ENCODE measurements at regions not wholly inside any gene's neighbourhood (a gene's known extent, or its start where the extent isn't known, plus 50 kb on each side); places are given as distances from the start of the nearest gene placed in this dataset.

DNA sequence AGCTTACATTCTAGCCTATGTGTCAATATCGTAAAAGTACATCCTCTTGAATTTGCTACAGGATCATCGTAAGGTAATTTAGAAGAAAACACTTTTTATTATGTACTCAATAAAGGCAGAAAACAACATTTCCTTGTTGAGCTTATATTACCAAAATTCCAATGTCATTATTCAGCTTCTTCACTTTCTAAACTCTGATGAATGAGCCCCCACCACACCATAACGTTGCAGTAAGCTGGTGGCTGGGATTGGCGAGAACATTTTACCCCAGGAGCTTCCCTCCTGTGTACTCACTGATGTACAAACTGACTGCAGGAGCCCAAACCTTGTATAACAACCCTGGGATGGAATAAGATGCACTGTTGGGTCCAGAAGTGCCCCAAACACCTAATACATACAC is 238.1 kb upstream of the MARCKS start:
- dilution Hi-C loops (cut with MboI; ENCODE audit: extremely low pct_ligation_motif_present, low sequenced_read_pairs) = no loop called here
- TF ChIP-seq JUN (IDR thresholded peaks at IDR 0.05; ENCODE audit: borderline replicate concordance, insufficient read depth, insufficient read length, low read depth) (no peak), EZH2 (IDR thresholded peaks at IDR 0.05; ENCODE audit: borderline replicate concordance, low read depth, low read length, severe bottlenecking) (no peak), POLR2A (IDR thresholded peaks at IDR 0.05; ENCODE audit: low read depth, low read length) (no peak), GATA2 (IDR thresholded peaks at IDR 0.05; ENCODE audit: insufficient read depth, insufficient read length, low read depth, low read length) (no peak), MYC (IDR thresholded peaks at IDR 0.05; ENCODE audit: low read depth, low read length) (no peak), POLR2AphosphoS5 (IDR thresholded peaks at IDR 0.05; ENCODE audit: insufficient read depth, low read depth, low read length) (no peak), FOS (IDR thresholded peaks at IDR 0.05; ENCODE audit: borderline replicate concordance, insufficient read depth, low read length) (no peak)
- TF ChIP-seq, protein P1, sequence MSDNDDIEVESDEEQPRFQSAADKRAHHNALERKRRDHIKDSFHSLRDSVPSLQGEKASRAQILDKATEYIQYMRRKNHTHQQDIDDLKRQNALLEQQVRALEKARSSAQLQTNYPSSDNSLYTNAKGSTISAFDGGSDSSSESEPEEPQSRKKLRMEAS (IDR thresholded peaks at IDR 0.05; ENCODE audit: insufficient read depth, insufficient read length) = no peak
- TF ChIP-seq, protein P2, sequence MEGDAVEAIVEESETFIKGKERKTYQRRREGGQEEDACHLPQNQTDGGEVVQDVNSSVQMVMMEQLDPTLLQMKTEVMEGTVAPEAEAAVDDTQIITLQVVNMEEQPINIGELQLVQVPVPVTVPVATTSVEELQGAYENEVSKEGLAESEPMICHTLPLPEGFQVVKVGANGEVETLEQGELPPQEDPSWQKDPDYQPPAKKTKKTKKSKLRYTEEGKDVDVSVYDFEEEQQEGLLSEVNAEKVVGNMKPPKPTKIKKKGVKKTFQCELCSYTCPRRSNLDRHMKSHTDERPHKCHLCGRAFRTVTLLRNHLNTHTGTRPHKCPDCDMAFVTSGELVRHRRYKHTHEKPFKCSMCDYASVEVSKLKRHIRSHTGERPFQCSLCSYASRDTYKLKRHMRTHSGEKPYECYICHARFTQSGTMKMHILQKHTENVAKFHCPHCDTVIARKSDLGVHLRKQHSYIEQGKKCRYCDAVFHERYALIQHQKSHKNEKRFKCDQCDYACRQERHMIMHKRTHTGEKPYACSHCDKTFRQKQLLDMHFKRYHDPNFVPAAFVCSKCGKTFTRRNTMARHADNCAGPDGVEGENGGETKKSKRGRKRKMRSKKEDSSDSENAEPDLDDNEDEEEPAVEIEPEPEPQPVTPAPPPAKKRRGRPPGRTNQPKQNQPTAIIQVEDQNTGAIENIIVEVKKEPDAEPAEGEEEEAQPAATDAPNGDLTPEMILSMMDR (IDR thresholded peaks at IDR 0.05; ENCODE audit: extremely low read depth in 1 of 2, insufficient read depth in 1 of 2, low read depth in 1 of 2, low read length in 2 of 2) = no peak
- intact Hi-C loops (cut with micrococcal nuclease) = no loop called here
- no peaks in the 10 kb centered on the region for H3K79me2 ChIP-seq (ENCODE audit: control insufficient read depth, insufficient read depth, low read length)
- BruUV-seq (replicated peaks) = no TSS peak
- H2AFZ ChIP-seq (ENCODE audit: low read depth, low read length) = no peak overlapping the region
- ChIA-PET POLR2A (no interaction called here), CTCF (interaction anchor here (2.0 kb wide), 1 partner anchor 8 kb away, joined by 8 read pairs; no protein-coding TSS in a partner anchor)
- DNase-seq (ENCODE audit: low read depth, low spot score) (no peak), FAIRE-seq (no peak)
- H3K4me1 ChIP-seq (ENCODE audit: control insufficient read depth, extremely low read depth, insufficient read depth, low read length) = no peaks in the 10 kb centered on the region
- H3K27me3 ChIP-seq (ENCODE audit: control insufficient read depth in 2 of 2, insufficient read depth in 2 of 2, low read length in 2 of 2) = no peaks in the 10 kb centered on the region
- no peak overlapping the region for H3K4me2 ChIP-seq (ENCODE audit: insufficient read depth, low read length)
- H3K9me3 ChIP-seq (replicated peaks; ENCODE audit: control insufficient read depth, insufficient read depth, low read length) = no peaks in the 10 kb centered on the region
- no peaks in the 10 kb centered on the region for H3K9me1 ChIP-seq (replicated peaks; ENCODE audit: control insufficient read depth, extremely low read depth, insufficient read depth, low read length)
- H4K20me1 ChIP-seq (replicated peaks; ENCODE audit: control insufficient read depth, extremely low read depth, insufficient read depth, low read length) = no peaks in the 10 kb centered on the region
- H3K27ac ChIP-seq (ENCODE audit: insufficient read depth, low read depth, low read length) = no peak overlapping the region
- no peak overlapping the region for H3K9ac ChIP-seq (replicated peaks; ENCODE audit: extremely low read depth, insufficient read depth, low read length)
- no peak overlapping the region for H3K4me3 ChIP-seq (replicated peaks in 1 of 3; ENCODE audit: insufficient read depth in 1 of 3, low read depth in 1 of 3, low read length in 3 of 3)
- H3K36me3 ChIP-seq (ENCODE audit: control insufficient read depth in 2 of 2, extremely low read depth in 1 of 2, insufficient read depth in 2 of 2, low read length in 2 of 2) = no peaks in the 10 kb centered on the region

Measured in endothelial cell of umbilical vein (primary cell).